VCaP (cell line): ENCODE measurements at regions not wholly inside any gene's neighbourhood (a gene's known extent, or its start where the extent isn't known, plus 50 kb on each side); places are given as distances from the start of the nearest gene placed in this dataset.

Experiments used
- H3K27ac ChIP-seq: fragments of 450-650 bp; 2 replicates; pipeline ENCODE4 v1.5.1; 2017
- TF ChIP-seq, protein P1 (sequence below): fragments of 450-650 bp; conservative IDR thresholded peaks from 2 replicates; pipeline ENCODE4 v1.5.1; 2017; ENCODE audit warnings: mild to moderate bottlenecking, moderate library complexity

DNA sequence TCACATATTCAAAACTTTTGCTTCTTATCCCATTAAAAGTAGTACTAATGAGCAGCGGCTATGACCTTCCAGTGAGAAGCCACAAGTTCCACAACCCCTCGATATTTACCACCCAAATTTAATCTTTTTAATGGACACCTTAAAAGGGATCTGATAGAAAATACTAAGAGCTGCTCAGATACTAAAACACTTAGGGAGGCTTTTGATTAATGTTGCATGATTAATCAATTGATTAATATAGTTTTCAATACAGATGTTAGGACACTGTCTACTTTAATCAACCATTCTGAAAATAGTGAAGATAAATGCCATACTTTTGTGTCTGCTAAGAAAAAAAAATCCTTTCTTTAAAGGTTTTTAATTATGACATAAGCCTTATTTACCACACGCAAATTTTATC lies 1312.8 kb upstream of the ACVR2A start:
- TF ChIP-seq, protein P1, sequence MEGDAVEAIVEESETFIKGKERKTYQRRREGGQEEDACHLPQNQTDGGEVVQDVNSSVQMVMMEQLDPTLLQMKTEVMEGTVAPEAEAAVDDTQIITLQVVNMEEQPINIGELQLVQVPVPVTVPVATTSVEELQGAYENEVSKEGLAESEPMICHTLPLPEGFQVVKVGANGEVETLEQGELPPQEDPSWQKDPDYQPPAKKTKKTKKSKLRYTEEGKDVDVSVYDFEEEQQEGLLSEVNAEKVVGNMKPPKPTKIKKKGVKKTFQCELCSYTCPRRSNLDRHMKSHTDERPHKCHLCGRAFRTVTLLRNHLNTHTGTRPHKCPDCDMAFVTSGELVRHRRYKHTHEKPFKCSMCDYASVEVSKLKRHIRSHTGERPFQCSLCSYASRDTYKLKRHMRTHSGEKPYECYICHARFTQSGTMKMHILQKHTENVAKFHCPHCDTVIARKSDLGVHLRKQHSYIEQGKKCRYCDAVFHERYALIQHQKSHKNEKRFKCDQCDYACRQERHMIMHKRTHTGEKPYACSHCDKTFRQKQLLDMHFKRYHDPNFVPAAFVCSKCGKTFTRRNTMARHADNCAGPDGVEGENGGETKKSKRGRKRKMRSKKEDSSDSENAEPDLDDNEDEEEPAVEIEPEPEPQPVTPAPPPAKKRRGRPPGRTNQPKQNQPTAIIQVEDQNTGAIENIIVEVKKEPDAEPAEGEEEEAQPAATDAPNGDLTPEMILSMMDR, result no peak
- H3K27ac ChIP-seq, result no peak overlapping the region

DNA sequence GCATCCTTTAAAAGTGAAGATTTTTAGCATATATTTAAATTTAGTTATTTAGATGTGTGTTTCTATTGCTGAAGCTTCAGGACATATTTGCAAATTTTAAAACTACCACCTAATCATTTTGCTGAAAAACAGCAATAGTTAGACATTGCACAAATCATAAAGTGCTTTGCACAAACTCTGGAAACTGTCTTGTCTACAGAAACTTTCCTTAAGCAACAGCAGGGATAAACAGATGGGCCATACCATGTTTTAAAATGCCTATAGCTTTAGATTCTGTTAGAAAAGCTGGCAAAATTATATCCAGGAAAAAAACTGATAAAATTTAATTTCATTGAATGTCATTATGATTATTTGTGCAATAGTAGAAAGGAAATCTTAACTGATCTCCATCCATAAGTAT lies 1313.9 kb upstream of the ACVR2A start:
- TF ChIP-seq, protein P1, result no peak
- H3K27ac ChIP-seq, result no peak overlapping the region

DNA sequence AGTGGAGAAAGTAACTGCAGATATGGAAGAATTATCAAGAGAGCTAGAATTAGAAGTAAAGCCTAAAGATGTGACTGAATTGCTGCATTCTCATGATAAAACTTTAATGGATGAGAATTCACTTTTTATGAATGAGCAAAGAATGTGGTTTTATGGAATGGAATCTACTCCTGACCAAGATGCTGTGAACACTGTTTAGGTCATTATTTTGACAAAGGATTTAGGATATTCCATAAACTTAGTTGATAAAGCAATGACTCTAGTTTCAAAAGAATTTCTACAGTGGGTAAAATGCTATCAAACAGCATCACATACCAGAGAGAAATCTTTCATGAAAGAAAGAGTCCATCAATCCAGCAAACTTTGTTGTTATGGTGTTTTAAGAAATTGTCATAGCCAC lies 1317.7 kb upstream of the ACVR2A start:
- TF ChIP-seq, protein P1, result no peak
- no peak overlapping the region for H3K27ac ChIP-seq

DNA sequence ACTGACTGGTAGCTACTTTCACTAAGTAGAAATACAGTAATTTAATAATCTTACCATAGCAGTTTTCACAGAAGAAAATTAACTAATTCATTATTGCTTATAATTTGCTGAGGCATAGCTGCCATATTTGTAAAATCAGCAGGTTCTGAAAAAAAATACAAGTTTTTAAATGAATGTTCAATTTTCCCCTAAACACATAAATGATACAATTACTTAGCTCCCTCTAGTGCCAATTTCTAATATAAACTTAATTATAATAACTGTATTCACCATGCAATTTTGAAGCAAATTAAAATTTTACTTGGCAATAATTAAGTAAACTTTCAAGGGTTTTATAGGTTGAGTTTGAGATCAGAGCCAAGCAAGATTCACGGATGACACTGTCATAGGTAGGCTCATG lies 1321.6 kb upstream of the ACVR2A start:
- no peak overlapping the region for H3K27ac ChIP-seq
- TF ChIP-seq, protein P1, result peak; percentile 58

DNA sequence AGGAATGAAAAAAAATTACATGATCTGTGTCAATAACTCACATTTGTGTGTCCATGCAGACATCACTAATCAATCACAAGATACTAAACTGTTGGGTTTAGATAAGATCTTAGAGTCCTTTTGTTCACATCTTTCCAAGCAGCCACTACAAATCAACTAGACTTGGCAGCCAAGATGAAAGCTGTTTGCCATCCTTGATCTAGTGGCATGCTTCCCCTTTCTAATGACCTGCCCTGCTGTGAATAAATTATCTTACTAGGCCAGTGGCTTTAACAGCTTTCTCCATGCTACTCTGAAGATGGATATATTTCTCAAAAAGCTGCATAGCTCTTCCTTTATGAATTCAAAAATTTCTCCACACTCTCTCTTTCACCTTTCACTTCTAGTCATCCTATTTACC lies 1338.0 kb upstream of the ACVR2A start:
- TF ChIP-seq, protein P1, result no peak
- no peak overlapping the region for H3K27ac ChIP-seq

DNA sequence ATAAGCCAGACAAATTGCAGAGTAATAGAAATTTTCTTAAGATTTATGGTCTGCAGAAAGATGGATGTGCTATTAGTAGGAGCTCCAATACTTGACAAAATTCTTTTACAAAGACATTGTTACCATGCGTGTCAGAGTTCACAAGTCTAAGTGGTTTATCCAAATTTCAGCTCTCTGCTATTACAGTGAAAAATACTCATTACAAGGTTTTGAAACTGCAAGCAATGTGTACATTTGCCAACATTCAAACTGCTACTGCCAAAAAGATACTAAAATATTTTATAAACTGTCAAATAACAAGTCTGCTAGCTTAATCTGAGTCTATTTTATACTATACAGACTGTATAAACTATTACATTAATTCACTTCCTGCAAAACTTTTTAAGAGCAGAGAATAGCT lies 1341.5 kb upstream of the ACVR2A start:
- TF ChIP-seq, protein P1, result no peak
- H3K27ac ChIP-seq, result no peak overlapping the region

DNA sequence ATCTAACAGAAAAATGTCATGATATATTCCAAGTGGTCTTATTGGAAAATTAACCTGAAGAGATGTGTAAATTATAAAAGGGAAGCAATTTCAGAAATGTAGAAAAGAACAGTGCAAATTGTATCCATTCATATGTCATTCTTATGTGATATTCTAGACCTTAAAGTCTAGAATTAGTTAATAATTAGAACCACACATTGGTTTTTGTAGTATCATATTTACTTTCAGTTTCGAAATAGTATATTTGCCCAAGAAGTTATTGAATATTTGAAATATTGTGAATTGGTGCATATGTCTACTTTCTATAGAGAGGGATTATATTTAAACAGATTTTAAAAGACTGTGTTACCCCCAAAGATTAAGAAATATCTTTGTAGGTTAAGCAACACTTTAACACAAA lies 1348.6 kb upstream of the ACVR2A start:
- H3K27ac ChIP-seq, result no peak overlapping the region
- TF ChIP-seq, protein P1, result no peak

DNA sequence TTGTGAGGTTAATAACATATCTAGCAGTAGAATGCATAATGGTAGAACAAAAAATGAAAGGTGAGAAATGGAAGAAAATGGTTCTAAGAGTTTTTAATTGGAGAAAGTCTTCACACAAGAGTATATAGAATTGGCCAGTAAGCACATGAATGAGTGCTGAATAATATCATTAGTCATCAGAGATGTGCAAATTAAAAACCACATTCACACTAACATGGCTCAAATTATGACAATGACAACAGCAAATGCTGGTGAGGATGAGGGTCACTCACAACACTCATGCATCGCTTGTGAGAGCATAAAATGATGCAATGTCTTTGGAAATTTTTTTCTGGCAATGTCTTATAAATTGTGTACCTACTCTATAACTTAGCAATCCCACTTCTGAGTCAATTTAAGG lies 1355.4 kb upstream of the ACVR2A start:
- TF ChIP-seq, protein P1, result no peak
- H3K27ac ChIP-seq, result no peak overlapping the region
